Spleen (tissue), 7 donors: ENCODE measurements at regions not wholly inside any gene's neighbourhood (a gene's known extent, or its start where the extent isn't known, plus 50 kb on each side); places are given as distances from the start of the nearest gene placed in this dataset.

Experiments used
- CTCF ChIP-seq, 11 experiments: fragments of 200-600 bp in 7 of 11; fragments of 450-650 bp in 4 of 11; sonication (generic) in 4 of 11; IDR thresholded peaks in 8 of 11; conservative IDR thresholded peaks in 3 of 11; 1 replicate in 7 of 11; 2 replicates in 4 of 11; pipeline versions ENCODE4 v1.4.0 to v1.8.0; 2016 to 2021; ENCODE audit warnings: antibody characterized with exemption in 11 of 11, inconsistent platforms in 4 of 11, mild to moderate bottlenecking in 1 of 11
- POLR2AphosphoS5 ChIP-seq, 3 donors: sonication (generic); formaldehyde crosslinking; IDR thresholded peaks; one replicate each; pipeline ENCODE4 v1.5.1; 2017; ENCODE audit warnings: antibody characterized with exemption in 3 of 3
- donor health status: DM: no; HTN: no; CAD: no; lungs with moderate emphysema.
- donor health status: DM: no; HTN: no; CAD: no.
- donor health status: DM: no; HTN: no; CAD: no.

- TF ChIP-seq POLR2AphosphoS5 (IDR thresholded peaks at IDR 0.05) (no peak), CTCF (IDR thresholded peaks at IDR 0.05 in 8 of 11, conservative IDR thresholded peaks at IDR 0.05 in 3 of 11) (no peak)
Measured at GRCh38 chr12:46477541-46477940, 105.0 kb upstream of the SLC38A2 start.
